Ovary (tissue), 7 donors: ENCODE measurements at regions not wholly inside any gene's neighbourhood (a gene's known extent, or its start where the extent isn't known, plus 50 kb on each side); places are given as distances from the start of the nearest gene placed in this dataset.

ENCODE experiments used
- DNase-seq, 5 donors: peaks; one replicate each; pipeline ENCODE4 v3.0.0-alpha.2; 2019 to 2020
- H3K27ac ChIP-seq, 2 donors: fragments of 200-600 bp; one replicate each; pipeline versions ENCODE4 v1.5.1 to v1.8.0; 2019 to 2022
- H3K27me3 ChIP-seq: fragments of 200-600 bp; one replicate; pipeline ENCODE4 v1.8.0; 2022
- H3K36me3 ChIP-seq: fragments of 200-600 bp; sonication (generic); one replicate; pipeline ENCODE4 v1.5.1; 2019
- H3K4me1 ChIP-seq: one replicate; pipeline ENCODE4 v1.8.1; 2013; ENCODE audit warnings: mild to moderate bottlenecking, moderate library complexity; ENCODE audit not compliant: insufficient read depth
- H3K4me3 ChIP-seq: fragments of 200-600 bp; sonication (generic); one replicate; pipeline ENCODE4 v1.5.1; 2017
- H3K9me3 ChIP-seq, 2 donors: fragments of 200-600 bp in 1 of 2; sonication (generic) in 1 of 2; one replicate each; pipeline versions ENCODE4 v1.5.1 to v1.8.1; 2013 to 2019; ENCODE audit warnings: mild to moderate bottlenecking in 1 of 2, moderate library complexity in 1 of 2
- EP300 ChIP-seq: sonication (generic); formaldehyde crosslinking; IDR thresholded peaks from one replicate; pipeline ENCODE4 v1.6.1; 2017; ENCODE audit warnings: antibody characterized with exemption
- POLR2A ChIP-seq: fragments of 450-650 bp; IDR thresholded peaks from one replicate; pipeline ENCODE4 v1.6.1; 2017; ENCODE audit warnings: antibody characterized with exemption, mild to moderate bottlenecking, moderate library complexity
- WGBS, 3 donors: extraction: QIAGEN DNeasy Blood & Tissue Kit in 1 of 3; methylation state at CpG; one replicate each; pipeline versions ENCODE4 v1.1.5 to v1.1.7; 2013 to 2017; 5-methylcytosine and 5-hydroxymethylcytosine counted together
- intact Hi-C, 4 donors: fragments of 100-400 bp; cut with DNase I; formaldehyde crosslinking; loops; one replicate each; pipeline versions ENCODE4 v1.11.0 to v1.15.1; 2022 to 2023
- TF ChIP-seq, protein P1 (sequence below), 3 donors: fragments of 450-650 bp in 2 of 3; fragments of 200-600 bp in 1 of 3; IDR thresholded peaks; one replicate each; pipeline versions ENCODE4 v1.5.1 to v1.8.0; 2016 to 2022; ENCODE audit warnings: antibody characterized with exemption in 3 of 3, mild to moderate bottlenecking in 1 of 3
- donor health status: DM: no; HTN: no; CAD: no; lungs with moderate emphysema.
- donor health status: DM: no; HTN: no; CAD: no.
- donor health status: Bipolar disorder and iron deficiency.
- donor health status: DM: no; HTN: no; CAD: no.
- donor health status: DM: yes; HTN: yes; CAD: no.

DNA sequence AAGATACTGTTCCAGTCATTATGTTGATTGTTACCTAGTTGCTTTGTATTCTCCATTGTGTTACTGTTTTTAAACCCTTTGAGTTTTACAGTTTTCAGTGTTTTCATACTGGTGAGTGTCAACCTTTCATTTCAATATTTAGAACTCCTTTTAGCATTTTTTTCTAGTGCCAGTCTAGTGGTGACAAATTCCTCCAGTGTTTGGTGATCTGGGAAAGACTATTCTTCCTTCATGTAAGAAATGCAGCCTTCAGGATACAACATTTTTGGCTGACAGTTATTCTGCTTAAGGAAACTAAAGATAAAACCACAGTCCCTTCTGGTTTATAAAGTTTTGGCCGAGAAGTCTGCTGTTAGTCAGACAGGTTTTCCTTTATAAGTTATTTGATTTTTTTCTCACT, 143.8 kb downstream of the ETAA1 start:
- no peak for DNase-seq
- TF ChIP-seq EP300, result no peak
- TF ChIP-seq POLR2A, result no peak
- TF ChIP-seq, protein P1, sequence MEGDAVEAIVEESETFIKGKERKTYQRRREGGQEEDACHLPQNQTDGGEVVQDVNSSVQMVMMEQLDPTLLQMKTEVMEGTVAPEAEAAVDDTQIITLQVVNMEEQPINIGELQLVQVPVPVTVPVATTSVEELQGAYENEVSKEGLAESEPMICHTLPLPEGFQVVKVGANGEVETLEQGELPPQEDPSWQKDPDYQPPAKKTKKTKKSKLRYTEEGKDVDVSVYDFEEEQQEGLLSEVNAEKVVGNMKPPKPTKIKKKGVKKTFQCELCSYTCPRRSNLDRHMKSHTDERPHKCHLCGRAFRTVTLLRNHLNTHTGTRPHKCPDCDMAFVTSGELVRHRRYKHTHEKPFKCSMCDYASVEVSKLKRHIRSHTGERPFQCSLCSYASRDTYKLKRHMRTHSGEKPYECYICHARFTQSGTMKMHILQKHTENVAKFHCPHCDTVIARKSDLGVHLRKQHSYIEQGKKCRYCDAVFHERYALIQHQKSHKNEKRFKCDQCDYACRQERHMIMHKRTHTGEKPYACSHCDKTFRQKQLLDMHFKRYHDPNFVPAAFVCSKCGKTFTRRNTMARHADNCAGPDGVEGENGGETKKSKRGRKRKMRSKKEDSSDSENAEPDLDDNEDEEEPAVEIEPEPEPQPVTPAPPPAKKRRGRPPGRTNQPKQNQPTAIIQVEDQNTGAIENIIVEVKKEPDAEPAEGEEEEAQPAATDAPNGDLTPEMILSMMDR (IDR thresholded peaks at IDR 0.05), result no peak

DNA sequence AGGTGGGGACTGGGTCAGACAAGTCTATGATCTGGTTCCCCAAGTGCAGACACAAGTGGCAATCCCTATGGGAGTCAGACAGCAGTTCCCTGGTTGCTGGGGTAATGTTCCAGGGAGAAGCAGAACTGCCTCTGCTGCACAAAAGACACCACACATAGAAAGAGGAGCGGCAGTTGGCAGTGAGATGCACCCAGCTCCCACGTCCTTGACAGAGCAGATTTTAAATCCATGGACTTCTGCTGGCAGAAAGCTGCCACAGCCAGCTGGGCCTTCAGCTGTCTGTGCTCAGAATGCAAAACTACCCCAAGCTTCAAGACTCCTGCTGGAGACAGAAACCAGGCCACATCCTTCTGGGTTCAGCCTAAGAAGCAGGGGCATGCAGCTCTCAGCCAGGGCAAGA, 147.2 kb downstream of the ETAA1 start:
- Histone ChIP-seq H3K36me3 (no peaks in the 10 kb centered on the region), H3K9me3 (no peaks in the 10 kb centered on the region), H3K4me1 (no peaks in the 10 kb centered on the region), H3K4me3 (no peak overlapping the region), H3K27me3 (no peaks in the 10 kb centered on the region), H3K27ac (no peak overlapping the region)
- intact Hi-C loops, result no loop called here
- DNase-seq, result no peak
- TF ChIP-seq EP300 (no peak), POLR2A (no peak)
- TF ChIP-seq, protein P1 (IDR thresholded peaks at IDR 0.05), result no peak
- 29 to 67% (median 41%) methylated on average over 2 of the region's 2 CpGs for WGBS, 3 donors

More for the DNA sequence above, 143.8 kb downstream of the ETAA1 start:
- Histone ChIP-seq H3K4me3 (no peak overlapping the region), H3K9me3 (no peaks in the 10 kb centered on the region), H3K36me3 (no peaks in the 10 kb centered on the region), H3K4me1 (no peaks in the 10 kb centered on the region), H3K27ac (no peak overlapping the region), H3K27me3 (no peaks in the 10 kb centered on the region)
- 82 to 95% (median 85%) methylated on average over 1 of the region's 1 CpG for WGBS, 3 donors
- intact Hi-C loops, result no loop called here

DNA sequence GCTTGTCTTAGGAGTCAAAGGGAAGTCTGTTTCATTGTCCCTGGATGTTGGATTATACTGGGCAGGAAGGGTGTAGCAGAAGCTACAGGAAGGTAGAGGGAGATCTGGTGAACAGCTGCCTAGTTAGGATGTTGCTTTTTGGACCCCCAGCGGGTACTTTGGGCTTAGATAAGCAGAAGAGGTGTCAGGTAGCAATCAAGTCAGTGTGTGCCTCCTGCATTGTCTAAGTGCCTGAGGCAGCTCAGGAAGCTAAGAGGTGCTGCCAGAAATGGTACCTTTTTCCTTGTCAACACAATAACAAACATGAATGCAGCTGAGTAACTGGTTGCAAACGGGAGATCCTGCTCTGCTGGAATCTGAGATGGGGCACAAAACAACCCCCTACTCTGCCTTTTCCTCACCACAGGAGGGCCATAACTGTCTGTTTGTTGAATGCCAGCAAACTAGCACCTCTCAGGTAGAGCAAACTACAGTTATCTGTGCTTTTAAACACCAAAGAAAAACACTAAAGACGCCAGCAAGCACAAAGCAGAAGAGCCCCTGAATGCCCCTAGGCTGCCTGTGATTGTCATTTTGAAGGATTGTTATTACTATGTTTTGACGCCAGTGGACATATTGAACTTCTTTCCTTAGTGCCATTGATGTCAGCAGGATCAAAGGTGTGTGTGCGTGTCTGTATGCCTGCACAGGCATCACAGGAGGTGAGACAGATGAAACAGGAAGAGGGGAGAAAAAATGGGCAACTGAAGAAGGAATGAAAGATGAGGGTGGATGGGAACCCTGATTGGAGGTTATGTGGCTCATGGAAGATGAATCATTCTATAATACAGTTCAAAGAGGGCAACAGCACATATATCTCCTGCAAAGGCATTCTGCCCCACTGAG, 151.4 kb downstream of the ETAA1 start:
- H3K27ac ChIP-seq, result no peak overlapping the region
- no peaks in the 10 kb centered on the region for H3K9me3 ChIP-seq
- H3K27me3 ChIP-seq, result no peaks in the 10 kb centered on the region
- no peaks in the 10 kb centered on the region for H3K36me3 ChIP-seq
- no peak for DNase-seq
- 72 to 79% (median 75%) methylated on average over 5 of the region's 5 CpGs for WGBS, 3 donors
- intact Hi-C loops, result no loop called here
- no peaks in the 10 kb centered on the region for H3K4me1 ChIP-seq
- no peak overlapping the region for H3K4me3 ChIP-seq
- TF ChIP-seq, protein P1 (IDR thresholded peaks at IDR 0.05), result no peak
- TF ChIP-seq POLR2A (no peak), EP300 (no peak)

DNA sequence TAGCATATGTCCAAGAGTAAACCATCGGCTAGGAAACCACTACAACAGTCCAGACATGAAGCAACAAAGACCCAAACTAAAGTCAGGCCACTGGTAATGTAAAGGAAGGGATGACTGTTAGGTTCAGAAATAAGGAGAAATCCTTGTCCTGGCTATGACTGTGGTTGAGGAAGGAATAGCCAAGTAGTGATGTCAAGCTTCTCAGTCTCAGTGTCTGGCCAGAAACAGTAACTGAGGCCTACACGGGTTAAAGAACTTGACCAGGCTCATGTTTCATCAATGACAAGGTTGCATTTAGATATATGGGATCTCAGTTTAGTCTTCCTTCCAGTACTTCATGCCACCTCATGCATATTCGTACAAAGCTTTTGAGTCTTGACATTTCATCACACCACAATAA, 162.0 kb downstream of the ETAA1 start:
- no peaks in the 10 kb centered on the region for H3K9me3 ChIP-seq
- no peaks in the 10 kb centered on the region for H3K36me3 ChIP-seq
- H3K4me1 ChIP-seq, result no peaks in the 10 kb centered on the region
- no peaks in the 10 kb centered on the region for H3K27me3 ChIP-seq
- WGBS, 3 donors, result 86 to 94% (median 91%) methylated on average over 3 of the region's 3 CpGs
- H3K4me3 ChIP-seq, result no peak overlapping the region
- TF ChIP-seq, protein P1 (IDR thresholded peaks at IDR 0.05), result no peak
- intact Hi-C loops, result no loop called here
- no peak overlapping the region for H3K27ac ChIP-seq
- DNase-seq, result no peak
